HFFc6 (cell line): ENCODE measurements at regions not wholly inside any gene's neighbourhood (a gene's known extent, or its start where the extent isn't known, plus 50 kb on each side); places are given as distances from the start of the nearest gene placed in this dataset.

Experiments used
- DNase-seq: peaks from one replicate; pipeline ENCODE4 v3.0.0-alpha.2; 2018
- H3K27ac Mint-ChIP-seq: 2 replicates; pipeline ENCODE4 v1.8.0; 2020; ENCODE audit warnings: mild to moderate bottlenecking, mixed read lengths
- H3K27me3 Mint-ChIP-seq: 2 replicates; pipeline ENCODE4 v1.8.0; 2021; ENCODE audit warnings: mild to moderate bottlenecking, moderate library complexity, mixed read lengths; ENCODE audit not compliant: insufficient read depth
- H3K36me3 Mint-ChIP-seq: 2 replicates; pipeline ENCODE4 v1.8.0; 2021; ENCODE audit warnings: low read depth, mixed read lengths
- H3K4me1 Mint-ChIP-seq: 2 replicates; pipeline ENCODE4 v1.8.0; 2020; ENCODE audit warnings: low read depth, mixed read lengths
- H3K4me3 Mint-ChIP-seq: 2 replicates; pipeline ENCODE4 v1.8.0; 2020; ENCODE audit warnings: mild to moderate bottlenecking, moderate library complexity, mixed read lengths
- H3K9me3 Mint-ChIP-seq: 2 replicates; pipeline ENCODE4 v1.8.0; 2020; ENCODE audit warnings: mild to moderate bottlenecking, mixed read lengths
- TF ChIP-seq, protein P1 (sequence below): fragments of 200-600 bp; sonication (generic); IDR thresholded peaks from 2 replicates; pipeline ENCODE4 v1.5.0; 2021; ENCODE audit warnings: antibody characterized with exemption, mild to moderate bottlenecking

DNA sequence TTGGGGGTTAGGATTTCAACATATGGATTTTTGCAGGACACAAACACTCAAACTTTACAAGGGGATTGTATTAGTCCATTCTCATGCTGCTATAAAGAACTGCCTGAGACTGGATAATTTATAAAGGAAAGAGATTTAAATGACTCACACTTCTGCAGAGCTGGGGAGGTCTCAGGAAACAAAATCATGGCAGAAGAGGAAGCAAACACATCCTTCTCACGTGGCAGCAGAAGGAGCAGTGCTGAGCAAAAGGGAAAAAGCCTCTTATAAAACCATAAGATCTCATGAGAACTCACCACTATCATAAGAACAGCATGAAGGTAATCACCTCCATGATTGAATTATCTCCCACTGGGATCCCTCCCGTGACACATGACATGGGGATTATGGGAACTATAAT lies 1183.1 kb downstream of the ZPLD1 start:
- Mint-ChIP-seq H3K9me3 (peaks cover 39% of the 10 kb centered on the region), H3K27me3 (no peaks in the 10 kb centered on the region), H3K27ac (no peak overlapping the region), H3K4me3 (no peak overlapping the region), H3K36me3 (0 out of 2 replicates have a peak, but pooled peaks cover 4% of the 10 kb centered on the region), H3K4me1 (no peaks in the 10 kb centered on the region)
- DNase-seq: no peak
- TF ChIP-seq, protein P1, sequence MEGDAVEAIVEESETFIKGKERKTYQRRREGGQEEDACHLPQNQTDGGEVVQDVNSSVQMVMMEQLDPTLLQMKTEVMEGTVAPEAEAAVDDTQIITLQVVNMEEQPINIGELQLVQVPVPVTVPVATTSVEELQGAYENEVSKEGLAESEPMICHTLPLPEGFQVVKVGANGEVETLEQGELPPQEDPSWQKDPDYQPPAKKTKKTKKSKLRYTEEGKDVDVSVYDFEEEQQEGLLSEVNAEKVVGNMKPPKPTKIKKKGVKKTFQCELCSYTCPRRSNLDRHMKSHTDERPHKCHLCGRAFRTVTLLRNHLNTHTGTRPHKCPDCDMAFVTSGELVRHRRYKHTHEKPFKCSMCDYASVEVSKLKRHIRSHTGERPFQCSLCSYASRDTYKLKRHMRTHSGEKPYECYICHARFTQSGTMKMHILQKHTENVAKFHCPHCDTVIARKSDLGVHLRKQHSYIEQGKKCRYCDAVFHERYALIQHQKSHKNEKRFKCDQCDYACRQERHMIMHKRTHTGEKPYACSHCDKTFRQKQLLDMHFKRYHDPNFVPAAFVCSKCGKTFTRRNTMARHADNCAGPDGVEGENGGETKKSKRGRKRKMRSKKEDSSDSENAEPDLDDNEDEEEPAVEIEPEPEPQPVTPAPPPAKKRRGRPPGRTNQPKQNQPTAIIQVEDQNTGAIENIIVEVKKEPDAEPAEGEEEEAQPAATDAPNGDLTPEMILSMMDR: no peak

- Mint-ChIP-seq H3K27me3 (no peaks in the 10 kb centered on the region), H3K9me3 (peaks cover 28% of the 10 kb centered on the region), H3K27ac (no peak overlapping the region), H3K4me1 (no peaks in the 10 kb centered on the region), H3K36me3 (no peaks in the 10 kb centered on the region), H3K4me3 (no peak overlapping the region)
- TF ChIP-seq, protein P1: no peak
- no peak for DNase-seq
Observed at GRCh38 chr3:103624271-103624670, 1189.5 kb downstream of the ZPLD1 start.

- H3K36me3 Mint-ChIP-seq: peaks cover 6% of the 10 kb centered on the region
- DNase-seq: no peak
- TF ChIP-seq, protein P1: no peak
- H3K4me1 Mint-ChIP-seq: no peaks in the 10 kb centered on the region
- H3K4me3 Mint-ChIP-seq: no peak overlapping the region
- no peaks in the 10 kb centered on the region for H3K27me3 Mint-ChIP-seq
- no peak overlapping the region for H3K27ac Mint-ChIP-seq
- peaks cover 44% of the 10 kb centered on the region for H3K9me3 Mint-ChIP-seq
Observed at GRCh38 chr3:103629391-103629790, 1194.6 kb downstream of the ZPLD1 start.

GRCh38 chr3:103644450-103644849 lies 1209.6 kb downstream of the ZPLD1 start:
- TF ChIP-seq, protein P1: no peak
- H3K27me3 Mint-ChIP-seq: no peaks in the 10 kb centered on the region
- H3K9me3 Mint-ChIP-seq: peaks cover 17% of the 10 kb centered on the region
- no peak for DNase-seq
- no peak overlapping the region for H3K4me3 Mint-ChIP-seq
- H3K4me1 Mint-ChIP-seq: no peaks in the 10 kb centered on the region
- H3K27ac Mint-ChIP-seq: no peak overlapping the region
- no peaks in the 10 kb centered on the region for H3K36me3 Mint-ChIP-seq

- peaks cover 24% of the 10 kb centered on the region for H3K9me3 Mint-ChIP-seq
- TF ChIP-seq, protein P1: no peak
- H3K27me3 Mint-ChIP-seq: no peaks in the 10 kb centered on the region
- DNase-seq: no peak
- H3K4me1 Mint-ChIP-seq: no peaks in the 10 kb centered on the region
- no peaks in the 10 kb centered on the region for H3K36me3 Mint-ChIP-seq
- no peak overlapping the region for H3K27ac Mint-ChIP-seq
- no peak overlapping the region for H3K4me3 Mint-ChIP-seq
Observed at GRCh38 chr3:103653996-103654395, 1219.2 kb downstream of the ZPLD1 start.

- Mint-ChIP-seq H3K4me3 (no peak overlapping the region), H3K36me3 (no peaks in the 10 kb centered on the region), H3K27me3 (no peaks in the 10 kb centered on the region), H3K4me1 (no peaks in the 10 kb centered on the region), H3K9me3 (peaks cover 13% of the 10 kb centered on the region; the same call in 1 of the 2 replicates), H3K27ac (no peak overlapping the region)
- TF ChIP-seq, protein P1: no peak
- no peak for DNase-seq
Observed at GRCh38 chr3:103657756-103658155, 1222.9 kb downstream of the ZPLD1 start.
